HG02884 (cell line): ENCODE measurements at regions not wholly inside any gene's neighbourhood (a gene's known extent, or its start where the extent isn't known, plus 50 kb on each side); places are given as distances from the start of the nearest gene placed in this dataset.

Experiments
- ATAC-seq: cut with Tn5 transposase; IDR thresholded peaks from one replicate; pipeline ENCODE4 v1.9.1; 2021; ENCODE audit warnings: mild to moderate bottlenecking, moderate library complexity; ENCODE audit not compliant: unreplicated experiment

DNA sequence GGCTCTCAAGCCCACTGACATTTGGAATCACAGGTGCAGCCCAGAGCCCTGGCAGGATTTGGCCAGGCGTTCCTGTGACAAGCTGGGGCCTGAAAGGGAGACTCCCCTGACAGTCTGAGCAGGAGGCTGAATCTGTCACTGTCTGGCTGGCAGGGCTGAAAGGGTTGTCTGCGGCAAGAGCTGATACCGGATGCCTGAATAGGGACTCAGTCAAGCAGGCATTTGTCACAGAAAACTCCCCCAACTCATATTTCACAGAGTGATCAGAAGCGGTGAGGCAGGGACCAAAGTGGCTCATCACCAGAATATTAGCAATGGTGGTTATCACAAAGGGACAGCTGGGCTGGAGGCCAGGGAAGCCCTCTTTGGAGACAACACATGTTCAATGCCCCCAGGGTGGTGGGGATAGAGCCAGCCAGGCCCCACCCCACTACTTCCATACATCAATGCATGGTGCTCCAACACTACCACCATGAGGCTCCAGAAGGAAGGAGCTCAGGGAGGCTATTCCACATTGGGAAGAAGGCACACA, 295.5 kb downstream of the DTWD2 start:
- no peak for ATAC-seq

DNA sequence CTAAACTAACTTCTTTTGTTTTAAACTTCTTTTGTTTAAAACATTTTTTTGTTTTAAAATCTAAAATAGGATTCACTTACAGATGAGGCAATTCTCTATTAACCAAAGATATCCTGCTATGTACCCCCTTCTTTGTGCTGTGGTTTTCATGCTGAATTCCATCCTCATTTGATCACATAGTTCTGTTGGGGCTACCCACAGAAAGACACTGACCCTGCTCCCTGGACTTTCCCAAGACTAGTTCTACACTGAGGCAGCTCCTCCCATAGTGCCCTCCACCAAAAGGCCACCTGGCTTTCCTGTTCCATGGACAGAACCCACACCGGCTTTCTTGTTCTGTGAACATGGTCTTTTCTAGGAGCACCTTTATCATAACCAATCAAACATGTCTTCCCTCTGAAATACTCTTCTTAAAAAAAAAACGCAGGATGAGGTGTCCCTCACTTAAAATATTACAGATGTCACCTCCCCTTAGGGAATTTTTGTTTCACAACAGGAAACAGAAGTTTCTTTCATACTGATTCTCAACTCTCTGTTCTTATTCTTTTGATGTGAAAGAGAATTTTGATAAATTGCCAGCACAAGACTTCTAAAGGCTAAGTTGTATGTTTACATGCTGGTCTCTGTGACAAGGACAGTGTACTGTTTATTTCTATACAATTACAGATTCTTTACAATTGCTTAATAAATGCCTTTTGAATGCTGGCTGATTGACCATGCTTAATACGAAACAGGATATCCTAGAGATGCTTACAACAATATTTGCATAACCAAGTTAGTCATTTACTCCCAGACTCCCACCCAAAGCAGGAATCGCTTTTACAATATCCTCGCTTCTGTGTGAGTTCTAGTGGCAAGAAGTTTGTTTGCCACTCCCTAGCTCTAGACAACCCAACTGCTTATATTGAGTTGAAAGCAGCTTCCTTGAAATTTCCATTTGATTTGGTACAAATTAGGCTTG, 300.4 kb downstream of the DTWD2 start:
- peak; percentile 40 for ATAC-seq

DNA sequence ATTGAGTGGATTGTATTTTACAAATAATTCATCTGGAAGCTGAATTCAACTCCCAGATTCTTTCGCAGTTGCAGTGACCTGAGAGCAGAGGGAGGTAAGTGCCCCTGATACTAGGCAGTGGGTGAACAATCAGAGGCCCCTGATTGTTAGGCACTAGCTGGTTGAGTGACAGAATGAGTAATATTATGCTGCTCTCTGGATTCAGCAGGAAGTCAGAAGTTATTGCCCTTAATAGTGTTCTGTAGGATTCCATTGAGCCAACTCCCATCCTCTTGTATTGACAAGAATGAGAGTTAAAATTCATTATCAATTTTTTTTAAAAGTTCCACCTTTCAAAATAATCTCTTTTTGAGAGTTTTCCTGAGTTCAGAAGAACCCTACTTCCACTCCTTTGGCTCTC, 301.2 kb downstream of the DTWD2 start:
- no peak for ATAC-seq

DNA sequence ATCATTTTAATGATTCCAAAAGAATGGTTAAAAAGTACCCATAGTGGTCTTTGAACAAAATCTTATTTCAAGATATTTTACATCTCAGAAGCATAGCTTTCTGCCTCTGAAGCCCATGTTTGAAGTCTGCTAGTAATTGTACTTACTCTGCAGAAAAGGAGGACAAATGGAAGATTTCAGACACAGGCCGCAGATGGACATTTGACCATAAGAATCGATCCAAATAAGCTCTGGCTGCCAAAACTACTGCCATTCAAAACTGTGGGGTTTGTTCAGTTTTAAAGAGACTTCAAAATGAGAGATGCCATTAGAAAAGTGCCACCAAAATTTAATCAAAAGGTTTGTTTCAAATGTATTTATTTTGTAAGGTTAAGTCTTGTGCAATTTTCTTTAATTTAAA, 306.7 kb downstream of the DTWD2 start:
- ATAC-seq: no peak

DNA sequence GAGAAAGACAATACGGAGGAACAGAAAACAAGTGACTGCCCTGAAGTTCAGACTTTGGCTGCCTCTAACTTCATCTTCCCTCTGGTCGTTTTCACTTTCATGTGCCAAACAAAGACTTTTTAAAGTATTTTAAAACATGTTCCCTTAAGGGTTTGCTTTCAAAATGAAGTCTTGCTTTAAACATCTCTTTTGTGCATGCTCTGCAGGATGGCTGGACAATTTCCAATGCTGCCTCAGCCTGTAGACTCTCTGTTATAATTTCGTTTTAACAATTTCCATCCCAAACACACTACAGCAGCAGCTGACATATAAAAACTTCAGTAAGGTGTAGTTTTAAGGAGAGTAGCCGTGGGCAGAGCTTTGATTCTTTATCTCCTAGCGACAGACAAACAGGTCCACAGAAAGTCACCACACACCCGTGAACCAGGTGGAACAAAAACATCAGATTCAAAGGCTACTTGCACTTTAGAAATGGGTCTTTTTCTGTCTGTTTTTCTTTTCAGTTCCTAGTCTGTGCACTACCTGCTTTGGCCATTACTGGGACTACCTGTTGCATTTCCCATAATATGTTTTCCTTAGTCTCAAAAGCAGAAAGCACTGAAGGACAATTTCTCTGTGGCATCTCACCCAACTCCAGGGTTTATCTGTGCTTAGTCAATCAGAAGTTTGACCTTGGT, 308.9 kb downstream of the DTWD2 start:
- ATAC-seq: no peak

DNA sequence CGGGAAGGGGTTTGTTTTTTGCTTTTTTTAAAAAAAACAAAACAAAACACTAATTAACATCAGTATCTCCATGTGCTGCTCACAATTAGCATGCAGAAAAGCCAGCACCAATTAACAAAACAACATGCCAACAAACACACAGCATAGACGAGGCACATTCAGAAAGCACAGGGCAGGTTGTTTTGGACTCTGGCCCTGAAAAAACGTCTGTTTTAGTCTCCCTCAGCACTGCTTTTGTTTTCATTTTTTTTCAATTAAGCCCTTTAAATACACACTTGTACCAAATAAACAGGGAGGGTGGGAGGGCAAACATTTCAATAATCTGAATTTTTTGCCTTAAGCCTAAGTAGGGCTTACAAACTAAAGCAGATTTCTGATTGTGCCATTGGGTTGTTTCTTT, 309.6 kb downstream of the DTWD2 start:
- no peak for ATAC-seq

DNA sequence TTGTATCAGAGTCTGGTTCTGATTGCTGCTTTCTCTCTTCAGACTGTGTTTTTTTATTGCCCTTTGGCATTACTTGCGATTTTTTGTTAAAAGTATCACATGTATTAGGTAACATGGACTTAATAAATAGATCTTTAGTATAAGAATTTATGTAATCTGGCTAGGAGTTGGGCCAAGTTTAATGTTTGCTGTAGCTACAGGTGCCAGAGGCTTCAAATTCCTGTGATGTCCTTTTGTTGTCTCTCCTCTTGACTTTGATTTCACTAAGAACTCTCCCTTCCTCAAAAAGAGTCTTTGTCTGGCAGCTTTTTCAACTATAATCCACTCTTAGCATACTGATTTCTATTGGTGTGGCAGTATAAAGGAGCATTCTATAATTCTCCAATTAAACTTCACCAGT, 313.1 kb downstream of the DTWD2 start:
- no peak for ATAC-seq

DNA sequence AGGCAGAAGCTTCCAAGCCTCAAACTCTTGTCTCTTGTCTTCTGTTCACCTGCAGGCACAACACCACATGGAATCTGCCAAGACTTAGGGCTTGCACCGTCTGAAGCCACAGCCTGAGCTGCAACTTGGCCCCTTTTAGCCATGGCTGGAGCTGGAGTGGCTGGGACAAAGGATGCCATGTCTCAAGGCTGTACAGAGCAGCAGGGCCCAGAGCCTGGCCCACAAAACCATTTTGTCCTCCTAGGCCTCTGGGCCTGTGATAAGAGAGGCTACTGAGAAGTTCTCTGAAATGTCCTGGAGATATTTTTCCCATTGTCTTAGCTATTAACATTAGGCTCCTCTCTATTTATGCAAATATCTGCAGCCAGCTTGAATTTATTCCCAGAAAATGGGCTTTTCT, 330.8 kb downstream of the DTWD2 start:
- ATAC-seq: no peak

DNA sequence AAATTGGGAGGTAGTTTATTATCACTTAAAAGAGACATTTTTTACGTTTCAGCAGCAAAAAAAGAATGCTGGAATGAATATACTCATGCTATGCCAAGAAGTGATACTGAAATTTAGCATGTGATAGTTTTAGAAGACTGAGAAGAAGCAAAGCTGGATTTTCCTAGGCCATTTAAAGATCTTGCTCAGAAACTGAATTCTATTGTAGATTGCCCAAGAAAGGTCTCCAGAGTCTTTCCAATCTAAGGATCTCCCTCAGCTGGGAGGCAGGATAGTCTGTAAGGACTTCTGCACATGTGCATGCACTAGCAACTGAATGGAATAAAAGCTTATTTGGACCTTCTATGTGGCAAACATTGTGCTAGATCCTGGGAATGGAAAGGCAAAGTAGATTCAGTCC, 334.5 kb downstream of the DTWD2 start:
- ATAC-seq: no peak

DNA sequence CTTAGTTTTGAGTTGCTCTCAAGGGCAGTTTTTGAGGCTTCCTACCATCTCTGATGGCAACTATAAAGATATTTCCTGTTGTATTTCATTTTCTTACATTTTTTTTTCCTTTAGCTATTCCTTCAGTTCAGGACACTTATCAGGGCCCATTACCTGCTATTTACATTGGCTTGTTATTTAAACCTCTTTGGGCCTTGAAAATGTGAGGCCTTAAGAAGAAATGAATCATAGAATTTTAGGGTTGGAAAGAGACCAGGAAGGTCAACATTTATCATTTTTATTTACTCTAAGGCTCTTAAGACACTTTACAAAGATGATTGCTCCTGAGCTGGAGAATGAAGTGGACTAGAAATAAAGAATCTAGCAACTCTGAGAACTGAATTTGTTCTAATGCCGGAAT, 335.2 kb downstream of the DTWD2 start:
- no peak for ATAC-seq

DNA sequence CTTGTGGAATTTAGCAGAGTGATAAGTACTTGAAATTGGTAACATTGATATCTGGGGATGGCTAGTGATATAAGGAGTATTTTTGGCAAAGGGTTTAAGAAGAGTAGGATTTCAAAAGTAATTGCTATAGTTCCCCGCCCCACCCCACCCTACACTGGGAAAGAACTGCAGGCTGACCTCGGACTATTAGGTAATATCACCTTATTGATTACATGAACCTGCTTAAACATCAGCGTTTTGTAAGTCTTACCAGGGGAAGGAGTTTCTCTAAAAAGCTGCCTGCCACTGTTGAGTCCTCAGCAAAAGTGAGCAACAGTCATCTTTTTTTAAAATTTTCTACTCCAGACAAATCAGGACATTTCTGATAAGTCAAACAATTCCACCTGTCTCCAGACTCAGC, 337.3 kb downstream of the DTWD2 start:
- no peak for ATAC-seq

DNA sequence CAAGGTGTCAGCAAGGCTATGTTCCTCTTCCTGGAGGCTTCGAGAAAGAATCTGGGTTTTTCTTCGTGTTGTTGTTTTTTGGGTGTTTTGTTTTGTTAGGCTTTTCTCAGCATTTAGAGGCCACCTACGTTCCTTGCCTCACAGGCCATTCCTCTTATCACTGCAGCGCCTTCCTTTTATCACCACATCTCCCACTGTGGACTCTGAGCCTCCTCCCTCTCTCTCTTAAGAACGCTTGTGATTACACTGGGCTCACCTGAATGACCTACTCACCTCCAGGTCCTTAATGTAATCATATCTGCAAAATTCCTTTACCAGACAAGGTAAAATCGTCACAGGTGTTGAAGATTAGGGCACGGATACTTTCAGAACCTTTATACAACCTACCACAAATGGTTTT, 340.8 kb downstream of the DTWD2 start:
- no peak for ATAC-seq

DNA sequence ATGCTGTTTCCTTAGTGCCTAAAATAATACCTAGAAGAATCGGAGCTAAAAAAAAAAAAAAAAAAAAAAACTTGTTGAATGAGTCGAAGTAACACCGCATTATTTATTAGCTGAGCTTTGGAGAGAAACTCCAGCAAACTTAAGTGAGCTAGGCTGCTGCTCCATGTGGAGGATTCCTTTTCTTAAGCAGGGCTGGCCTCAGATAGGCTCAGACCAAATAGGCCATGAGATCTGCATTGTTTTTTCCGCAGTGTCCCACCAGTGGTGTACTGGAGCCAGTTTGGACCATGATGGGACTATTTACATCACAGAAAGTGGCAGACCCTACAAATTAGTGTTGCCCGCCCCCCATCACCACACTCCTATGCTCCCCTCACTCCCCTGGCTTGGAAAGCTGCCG, 341.4 kb downstream of the DTWD2 start:
- ATAC-seq: no peak

DNA sequence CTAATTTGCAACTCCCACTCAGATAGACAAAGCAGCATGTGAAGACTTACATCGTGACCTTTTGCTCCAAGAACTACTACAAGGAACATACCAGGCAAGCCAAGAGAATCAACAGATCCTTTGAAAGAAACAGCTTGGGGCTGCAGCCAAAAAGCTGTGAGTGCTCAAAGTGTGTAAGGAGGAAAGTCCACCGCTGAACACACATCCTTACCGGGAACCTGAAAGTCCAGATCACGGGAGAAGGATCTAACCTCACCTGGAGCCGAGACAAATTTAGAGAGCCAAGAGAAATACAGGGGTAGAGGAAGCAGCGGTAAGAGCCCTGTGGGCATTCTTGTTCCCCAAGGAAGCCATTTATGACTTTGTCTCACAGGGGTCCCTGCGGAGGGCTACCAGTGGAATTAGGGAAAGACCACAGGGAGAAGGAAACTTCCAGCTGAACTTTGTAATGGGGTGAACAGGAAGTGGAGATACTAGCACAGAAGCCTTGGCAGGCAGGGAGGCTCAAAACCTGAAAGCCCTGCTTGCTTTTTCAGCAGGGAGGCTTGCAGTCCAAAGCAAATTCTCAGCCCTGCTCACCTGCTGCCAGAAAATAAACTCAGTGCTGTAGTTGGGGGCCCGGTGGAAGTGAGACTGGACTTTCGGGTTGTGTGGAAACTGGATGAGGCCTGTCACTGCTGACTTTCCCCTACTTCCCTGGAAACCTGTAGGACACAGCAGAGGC, 350.2 kb downstream of the DTWD2 start:
- no peak for ATAC-seq

DNA sequence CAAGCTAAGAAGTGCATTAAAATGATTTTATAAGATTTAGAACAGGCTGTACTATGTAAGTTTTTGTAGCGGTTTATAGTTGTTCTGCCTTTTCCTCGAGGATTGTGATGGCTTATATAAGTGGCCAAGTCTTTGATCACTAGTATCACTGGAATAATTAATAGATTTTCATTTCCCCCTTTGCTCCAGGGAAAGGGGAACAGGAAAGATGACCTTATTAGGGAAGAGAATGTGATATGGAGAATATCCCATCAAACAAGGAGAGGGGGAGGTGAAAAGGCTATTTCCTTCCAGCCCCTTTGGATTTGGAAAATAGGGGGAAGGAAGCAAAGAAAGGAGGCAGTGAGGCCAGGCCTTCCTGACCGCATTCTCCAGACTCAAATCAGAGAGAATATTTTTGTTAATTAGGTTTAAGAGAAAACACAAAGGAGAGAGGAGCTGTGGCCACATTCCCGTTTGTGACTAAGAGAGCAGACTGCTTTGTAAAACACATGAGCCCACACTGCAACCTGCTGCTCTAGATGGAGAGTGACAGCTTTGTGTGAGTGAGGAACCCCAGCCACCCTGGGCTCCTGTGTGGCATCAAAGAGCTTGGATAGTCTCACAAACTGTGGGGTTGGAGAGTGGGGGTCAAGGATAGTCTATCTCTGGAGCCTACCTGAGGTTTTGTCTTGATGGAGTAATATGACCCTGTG, 359.5 kb downstream of the DTWD2 start:
- ATAC-seq: no peak

DNA sequence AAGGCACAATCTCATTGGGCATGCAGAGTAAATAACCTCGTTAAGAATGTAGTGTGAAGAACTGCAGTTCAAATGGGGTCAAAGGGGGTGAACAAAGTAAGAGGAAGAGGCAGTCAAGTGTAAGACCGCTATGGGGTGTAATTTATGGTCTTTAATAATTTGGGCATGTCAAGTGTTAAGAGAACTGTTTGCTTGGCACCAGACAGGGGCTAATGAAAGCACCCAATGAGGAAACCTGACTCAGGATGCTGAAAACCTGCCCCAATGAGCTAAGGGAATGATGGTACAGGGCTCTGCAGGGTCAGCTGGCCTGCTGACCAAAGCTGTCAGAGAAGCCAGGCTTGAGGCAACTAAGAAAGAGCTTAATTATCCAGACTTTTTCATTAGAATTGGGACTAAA, 368.1 kb downstream of the DTWD2 start:
- no peak for ATAC-seq

DNA sequence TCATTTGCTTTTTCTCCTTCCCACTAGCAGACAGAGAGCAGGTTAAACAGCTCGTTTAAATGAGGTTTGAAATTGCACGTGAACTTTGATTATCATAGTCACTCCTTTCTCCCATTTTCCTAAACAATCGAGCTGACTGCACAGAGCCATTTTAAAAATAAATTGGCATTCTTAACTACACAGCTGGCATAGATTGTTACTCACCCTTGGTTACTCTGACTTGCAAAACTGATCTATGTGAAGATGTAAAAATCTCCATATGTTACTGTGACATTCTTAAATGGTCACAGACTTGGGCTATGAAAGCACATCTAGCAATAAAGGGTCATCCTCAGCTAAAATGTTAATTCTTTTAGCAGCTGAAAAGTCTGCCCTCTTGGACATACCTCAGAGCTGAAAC, 368.5 kb downstream of the DTWD2 start:
- no peak for ATAC-seq

DNA sequence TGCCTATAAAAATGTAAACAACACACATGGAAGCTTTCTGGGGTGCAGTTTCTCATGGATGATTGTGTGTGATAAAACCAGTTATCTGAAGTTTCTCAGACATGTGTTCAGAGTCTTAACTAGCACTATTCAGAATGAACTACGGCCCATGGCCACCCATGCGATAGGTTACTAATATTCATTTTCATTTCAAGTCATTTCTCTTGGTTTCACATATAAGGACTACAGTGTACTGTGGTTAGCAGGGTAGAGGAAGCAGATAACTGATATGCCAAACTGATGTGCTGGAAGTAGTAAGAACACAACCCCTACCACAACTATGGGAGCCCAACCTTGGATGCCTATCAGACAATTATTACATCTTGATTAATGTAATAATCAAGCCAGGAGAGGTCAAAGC, 372.1 kb downstream of the DTWD2 start:
- no peak for ATAC-seq

DNA sequence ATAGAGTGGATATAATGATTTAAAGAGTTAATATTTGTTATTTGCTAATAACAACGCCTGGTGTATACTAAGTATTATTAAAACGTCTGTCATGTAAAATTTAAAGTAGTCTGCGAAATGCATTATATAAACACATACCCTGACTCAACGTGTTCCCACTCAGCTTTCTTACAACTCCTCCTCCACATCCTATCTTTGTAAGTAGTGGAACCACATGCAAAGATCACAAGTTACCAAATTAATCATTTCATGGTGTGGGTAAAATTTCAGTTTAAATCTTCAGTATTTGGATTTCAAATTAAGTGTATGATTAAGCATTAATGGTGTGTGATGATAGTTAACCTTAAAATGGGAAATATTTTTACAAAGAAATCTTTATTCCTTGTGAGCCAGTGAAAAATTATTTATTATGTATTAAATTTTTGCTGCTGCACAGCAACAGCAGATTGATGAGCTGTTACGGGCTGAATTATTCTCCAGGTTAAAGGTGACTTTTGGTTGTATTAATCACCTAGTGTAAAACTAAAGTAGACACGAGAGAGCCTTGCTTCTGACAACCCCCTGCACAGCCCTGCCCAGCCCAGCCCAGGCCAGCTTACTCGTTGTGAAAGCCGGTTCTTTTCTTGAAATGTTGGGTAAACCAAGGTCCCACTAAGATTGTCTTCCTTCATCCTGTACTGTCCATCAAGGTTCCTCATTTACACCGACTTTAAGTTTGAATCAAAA, 373.5 kb downstream of the DTWD2 start:
- no peak for ATAC-seq

DNA sequence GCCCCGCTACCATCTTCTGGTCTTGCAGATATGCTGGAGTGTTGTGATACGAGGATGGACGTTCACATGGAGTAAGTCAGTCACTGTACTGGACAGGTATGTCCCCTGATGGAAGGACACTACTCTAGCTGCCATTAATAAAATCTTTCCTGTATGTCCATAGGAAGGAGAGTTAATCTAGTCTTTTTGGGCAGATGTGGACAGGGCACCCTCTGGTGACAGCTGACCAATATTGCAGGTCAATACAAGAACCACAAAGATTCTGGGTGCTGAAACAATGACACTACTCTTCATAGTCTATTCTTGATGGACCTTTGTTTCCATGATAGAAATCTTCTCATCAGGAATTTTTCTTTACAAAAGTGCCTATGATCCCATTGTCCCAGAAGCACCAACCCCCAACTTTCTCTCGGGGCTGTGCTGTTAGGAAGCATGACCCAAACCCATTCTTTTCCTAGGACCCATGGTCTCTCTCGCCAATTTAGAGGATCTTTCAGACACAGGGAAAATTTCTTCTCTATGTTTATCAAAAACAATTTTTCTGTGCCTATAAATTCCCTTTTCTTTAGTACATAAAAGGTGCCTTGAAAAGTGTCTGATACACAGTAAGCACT, 376.9 kb downstream of the DTWD2 start:
- ATAC-seq: peak; percentile 53
